GM18858 (cell line): ENCODE measurements at regions not wholly inside any gene's neighbourhood (a gene's known extent, or its start where the extent isn't known, plus 50 kb on each side); places are given as distances from the start of the nearest gene placed in this dataset.

ENCODE experiments used
- ATAC-seq: cut with Tn5 transposase; IDR thresholded peaks from one replicate; pipeline ENCODE4 v1.9.1; 2021; ENCODE audit not compliant: unreplicated experiment

GRCh38 chr7:85464042-85464651 lies 277.3 kb upstream of the SEMA3D start:
- ATAC-seq = no peak

- no peak for ATAC-seq
Observed at GRCh38 chr7:85462671-85463070, 275.8 kb upstream of the SEMA3D start.

GRCh38 chr7:85457911-85458310 lies 271.1 kb upstream of the SEMA3D start:
- no peak for ATAC-seq

- no peak for ATAC-seq
Observed at GRCh38 chr7:85456254-85456653, 269.4 kb upstream of the SEMA3D start.

GRCh38 chr7:85454904-85455303 lies 268.0 kb upstream of the SEMA3D start:
- ATAC-seq = no peak

GRCh38 chr7:85452674-85453073 lies 265.8 kb upstream of the SEMA3D start:
- ATAC-seq = no peak

- no peak for ATAC-seq
Observed at GRCh38 chr7:85449478-85449877, 262.6 kb upstream of the SEMA3D start.

GRCh38 chr7:85447004-85447403 lies 260.1 kb upstream of the SEMA3D start:
- no peak for ATAC-seq

- ATAC-seq = no peak
Observed at GRCh38 chr7:85426487-85426960, 239.7 kb upstream of the SEMA3D start.

DNA sequence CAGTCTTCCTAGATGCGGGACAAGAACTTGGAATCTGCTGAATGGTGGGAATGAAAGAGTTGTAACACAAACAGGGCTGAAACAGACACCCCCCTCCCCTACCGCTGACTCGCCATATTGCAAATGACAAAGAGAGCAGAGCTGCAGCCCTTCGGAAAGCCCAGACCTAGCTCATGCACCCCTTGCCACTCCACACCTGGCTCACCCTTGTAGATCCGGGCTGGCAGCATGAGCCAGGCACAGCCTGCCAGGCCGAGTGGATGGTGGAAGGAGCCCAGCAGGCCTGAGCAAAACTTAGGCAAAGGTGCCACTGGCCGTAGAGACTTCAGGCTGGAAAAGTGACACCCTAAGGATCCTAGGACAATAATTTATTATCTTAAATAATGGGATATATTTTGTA lies 237.4 kb upstream of the SEMA3D start:
- ATAC-seq = no peak

- no peak for ATAC-seq
Observed at GRCh38 chr7:85423209-85423895, 236.5 kb upstream of the SEMA3D start.

GRCh38 chr7:85415743-85416142 lies 228.9 kb upstream of the SEMA3D start:
- no peak for ATAC-seq

DNA sequence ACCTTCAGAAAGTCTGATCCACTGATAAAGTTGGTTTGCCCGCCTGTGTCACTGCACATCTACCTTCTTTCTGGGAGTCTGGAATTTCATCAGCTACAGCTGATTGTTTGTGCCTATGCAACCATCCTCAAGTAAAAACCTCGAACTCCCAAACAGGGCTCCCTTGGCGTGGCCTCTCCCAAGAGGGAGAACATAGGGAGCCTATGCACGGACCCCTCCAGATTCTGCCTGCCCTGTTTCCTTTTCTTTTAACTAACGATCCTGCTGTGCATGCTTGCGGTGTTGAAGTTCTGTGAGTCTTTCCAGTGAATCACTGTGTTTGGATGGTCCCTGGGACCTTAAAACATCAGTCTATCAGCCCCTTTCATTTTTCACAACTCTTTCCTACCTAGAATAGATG lies 226.9 kb upstream of the SEMA3D start:
- ATAC-seq = no peak

- no peak for ATAC-seq
Observed at GRCh38 chr7:85412912-85413311, 226.1 kb upstream of the SEMA3D start.

GRCh38 chr7:85407391-85407790 lies 220.5 kb upstream of the SEMA3D start:
- no peak for ATAC-seq

- ATAC-seq = no peak
Observed at GRCh38 chr7:85405016-85405902, 218.4 kb upstream of the SEMA3D start.

GRCh38 chr7:85396676-85397075 lies 209.8 kb upstream of the SEMA3D start:
- no peak for ATAC-seq

- no peak for ATAC-seq
Observed at GRCh38 chr7:85392789-85393188, 205.9 kb upstream of the SEMA3D start.

GRCh38 chr7:85392326-85392725 lies 205.5 kb upstream of the SEMA3D start:
- ATAC-seq = no peak

DNA sequence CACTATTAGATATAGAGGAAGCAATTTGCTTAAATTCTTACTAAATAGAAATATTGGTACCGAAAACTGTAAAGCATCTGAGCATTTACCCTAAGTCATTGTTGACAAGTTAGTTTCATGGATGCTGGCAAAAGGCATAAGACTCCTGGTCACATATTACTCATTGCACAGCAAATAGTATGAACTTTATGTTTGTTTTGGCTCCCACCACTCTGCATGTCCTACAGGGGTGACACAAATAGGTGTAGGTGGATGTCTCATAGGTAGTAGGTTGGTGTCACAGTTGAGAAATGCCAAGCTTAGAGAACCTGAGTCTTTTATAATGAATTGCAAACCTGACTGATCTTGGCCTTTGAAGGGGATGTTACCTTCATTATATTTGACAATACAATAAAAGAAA lies 199.6 kb upstream of the SEMA3D start:
- ATAC-seq = no peak

DNA sequence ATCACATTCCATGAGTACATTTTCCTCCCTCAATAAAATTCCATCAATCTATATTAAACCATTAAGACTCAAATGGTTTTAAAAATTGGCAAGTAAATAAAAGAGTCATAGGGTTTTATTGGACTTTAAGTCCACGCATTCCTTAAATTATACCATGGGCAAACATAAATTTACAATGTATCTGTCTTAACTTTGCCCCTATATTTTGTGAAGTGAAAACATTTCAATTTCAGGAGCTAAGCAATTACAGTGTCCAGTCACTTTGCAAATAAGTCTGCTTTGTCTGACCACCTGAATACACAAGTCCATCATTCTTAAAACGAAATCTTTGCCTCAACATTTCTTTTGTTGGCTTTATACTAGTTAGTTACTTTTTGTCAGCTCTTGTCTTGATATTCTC lies 197.5 kb upstream of the SEMA3D start:
- ATAC-seq = no peak

GRCh38 chr7:85381212-85381611 lies 194.4 kb upstream of the SEMA3D start:
- ATAC-seq = no peak
